GM21360 (cell line): ENCODE measurements at regions not wholly inside any gene's neighbourhood (a gene's known extent, or its start where the extent isn't known, plus 50 kb on each side); places are given as distances from the start of the nearest gene placed in this dataset.

Source experiments
- ATAC-seq: cut with Tn5 transposase; IDR thresholded peaks from one replicate; pipeline ENCODE4 v1.9.1; 2021; ENCODE audit warnings: mild to moderate bottlenecking, moderate library complexity; ENCODE audit not compliant: unreplicated experiment

DNA sequence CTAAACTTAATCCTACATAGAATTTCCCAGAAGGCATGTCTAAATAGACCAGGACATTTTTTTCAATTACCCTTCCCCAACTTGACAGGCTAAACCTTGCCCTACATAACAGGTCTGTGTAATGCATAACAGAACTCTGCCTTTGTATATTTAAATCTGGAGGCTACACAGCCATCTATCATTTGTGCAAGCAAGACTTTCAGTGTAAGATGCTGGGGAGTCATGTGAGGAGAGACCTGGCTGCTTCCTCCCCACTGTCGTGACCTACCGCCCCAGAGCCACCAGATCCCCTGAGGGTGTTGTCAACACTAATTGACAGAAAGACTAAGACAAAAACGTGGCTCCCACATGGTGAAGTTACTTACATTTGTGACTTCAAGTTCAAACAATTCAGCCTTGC is 342.2 kb downstream of the PPARGC1A start:
- no peak for ATAC-seq

DNA sequence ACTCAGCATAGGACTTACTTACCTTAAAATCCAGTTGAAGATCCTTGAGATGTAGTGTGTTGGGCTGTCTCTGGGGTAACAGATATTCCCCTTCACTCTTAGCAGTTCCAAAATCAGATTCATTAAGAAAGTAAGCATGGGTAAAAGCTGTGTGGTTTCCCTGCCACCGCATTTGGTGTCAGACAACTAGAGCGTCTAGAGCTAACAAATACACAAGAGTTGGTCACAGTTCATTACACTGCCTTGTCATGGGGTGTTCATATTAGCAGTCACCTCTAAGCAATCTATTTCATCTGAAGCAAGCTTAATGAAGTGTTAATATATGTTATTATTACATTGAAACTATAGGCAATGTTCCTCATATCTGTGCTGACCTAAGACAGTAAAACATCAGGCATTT is 342.8 kb downstream of the PPARGC1A start:
- ATAC-seq = no peak

DNA sequence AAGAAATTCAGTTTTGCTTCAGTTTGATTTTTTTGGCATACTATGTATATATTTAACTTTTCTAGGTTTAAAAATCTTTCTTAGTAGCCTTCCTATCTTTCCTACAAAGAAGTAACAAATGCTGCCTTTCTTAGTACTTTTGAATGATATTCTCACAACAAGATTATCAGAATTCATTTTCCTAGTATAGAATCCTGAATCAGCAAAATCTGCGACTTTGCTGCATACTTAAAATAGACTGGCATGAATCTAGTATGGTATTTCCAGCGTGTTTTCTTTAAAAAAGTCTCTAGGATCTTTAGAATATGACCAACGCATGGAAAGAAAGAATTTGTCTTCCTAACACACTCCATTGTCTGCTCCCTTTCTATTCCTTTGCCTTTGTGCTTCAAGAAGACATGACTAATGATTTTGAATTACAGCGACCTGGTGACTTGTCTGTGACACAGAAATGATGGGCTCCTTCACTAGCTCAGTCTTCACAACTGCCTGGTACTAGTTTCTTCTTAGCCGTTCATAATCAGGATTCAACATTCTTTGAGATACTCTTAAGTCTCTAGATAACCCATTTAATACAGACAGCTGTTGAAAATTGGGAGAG is 349.8 kb downstream of the PPARGC1A start:
- ATAC-seq = no peak

DNA sequence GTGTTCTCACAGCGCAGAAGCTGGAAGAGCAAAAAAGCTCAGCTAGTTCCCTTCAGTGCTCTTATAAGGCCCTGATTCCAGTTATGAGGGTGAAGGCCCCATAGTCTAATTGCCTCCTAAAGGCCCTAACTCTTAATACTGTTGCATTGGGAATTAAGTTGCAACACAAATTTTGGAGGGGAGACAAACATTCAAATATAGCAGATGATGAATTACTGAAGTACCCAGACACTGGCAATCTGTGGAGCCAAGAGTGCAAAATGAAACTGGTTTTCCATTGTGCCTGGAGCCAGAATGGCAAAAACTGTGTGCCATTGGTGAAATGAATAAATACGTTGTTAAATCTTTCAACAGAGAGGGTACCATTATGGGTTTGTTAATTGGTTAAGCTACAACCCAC is 356.0 kb downstream of the PPARGC1A start:
- no peak for ATAC-seq

DNA sequence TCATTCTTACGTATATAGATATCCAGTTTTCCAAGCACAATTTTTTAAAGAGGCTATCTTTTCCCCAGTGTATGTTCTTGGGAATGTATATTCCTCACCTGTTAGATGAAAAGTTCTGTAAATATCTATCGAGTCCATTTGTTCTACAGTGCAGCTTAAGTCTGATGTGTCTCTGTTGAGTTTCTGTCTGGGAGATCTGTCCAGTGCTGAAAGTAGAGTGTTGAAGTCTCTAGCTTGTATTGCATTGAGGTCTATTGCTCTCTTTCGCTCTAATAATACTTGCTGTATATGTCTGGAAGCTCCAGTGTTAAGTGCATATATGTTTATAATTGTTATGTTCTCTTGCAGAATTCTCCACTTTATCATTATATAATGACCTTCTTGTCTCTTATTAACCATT is 373.1 kb downstream of the PPARGC1A start:
- no peak for ATAC-seq

DNA sequence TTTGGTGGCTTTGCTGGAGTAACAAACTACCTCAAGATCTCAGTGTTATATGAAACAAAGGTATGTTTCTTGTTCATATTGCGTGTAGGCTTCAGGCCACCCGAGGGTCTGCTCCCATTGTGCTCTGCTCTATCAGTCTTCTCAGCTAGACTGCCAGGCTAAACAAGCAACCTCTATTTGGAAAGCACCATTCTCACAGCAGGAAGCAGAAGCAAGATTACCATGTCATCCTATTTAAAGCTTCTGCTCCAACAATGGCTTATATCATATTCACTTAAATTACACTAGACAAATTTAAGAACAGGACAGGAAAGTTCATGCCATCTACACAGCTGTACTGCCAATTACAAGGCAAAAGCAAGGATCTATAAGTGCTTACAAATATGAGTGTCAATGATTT is 385.8 kb downstream of the PPARGC1A start:
- no peak for ATAC-seq

DNA sequence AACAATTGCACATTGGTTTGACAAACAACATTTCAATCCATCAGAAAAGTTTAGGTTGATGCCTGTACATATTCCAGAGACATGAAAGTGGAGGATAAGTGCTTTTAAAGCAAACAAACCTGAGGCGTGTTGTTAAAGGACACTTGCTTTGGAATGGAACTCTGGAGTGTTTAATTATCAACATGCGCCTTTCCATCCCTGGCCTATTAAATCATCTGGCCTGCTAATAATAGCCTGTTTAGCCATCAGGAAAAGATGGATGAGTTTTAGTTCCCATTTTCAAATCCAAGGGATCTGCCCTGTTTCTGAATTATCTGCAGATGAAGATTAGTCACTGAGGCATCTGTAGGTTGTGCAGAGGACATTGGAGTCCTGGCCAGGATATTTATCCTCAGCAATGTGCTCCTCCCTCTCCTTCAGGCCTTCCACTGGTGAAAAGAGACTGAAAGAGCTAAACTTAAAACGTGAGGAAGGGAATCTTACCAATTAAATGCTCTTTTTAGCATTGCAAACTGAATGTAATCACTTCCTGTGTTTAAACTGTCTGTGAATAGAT is 388.9 kb downstream of the PPARGC1A start:
- no peak for ATAC-seq

DNA sequence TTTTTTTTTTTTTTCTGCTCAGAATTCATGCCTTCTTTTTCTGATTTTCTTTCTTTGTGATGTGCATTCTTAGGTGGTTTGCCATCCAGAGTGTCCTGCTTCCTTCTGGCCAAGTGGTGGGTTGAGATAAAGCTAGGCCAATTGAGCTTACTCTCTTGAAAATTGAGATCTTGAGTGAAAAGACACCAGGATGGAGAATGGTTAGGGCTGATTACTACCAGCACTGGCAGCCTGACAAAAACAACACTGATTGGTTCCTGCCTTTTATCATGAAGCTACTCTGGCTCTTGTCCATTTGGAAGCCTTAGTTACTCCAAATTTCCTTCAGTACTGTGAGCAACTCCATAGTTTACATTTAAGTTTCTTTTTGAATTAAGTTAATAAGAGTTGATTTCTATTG is 404.0 kb downstream of the PPARGC1A start:
- ATAC-seq = no peak

DNA sequence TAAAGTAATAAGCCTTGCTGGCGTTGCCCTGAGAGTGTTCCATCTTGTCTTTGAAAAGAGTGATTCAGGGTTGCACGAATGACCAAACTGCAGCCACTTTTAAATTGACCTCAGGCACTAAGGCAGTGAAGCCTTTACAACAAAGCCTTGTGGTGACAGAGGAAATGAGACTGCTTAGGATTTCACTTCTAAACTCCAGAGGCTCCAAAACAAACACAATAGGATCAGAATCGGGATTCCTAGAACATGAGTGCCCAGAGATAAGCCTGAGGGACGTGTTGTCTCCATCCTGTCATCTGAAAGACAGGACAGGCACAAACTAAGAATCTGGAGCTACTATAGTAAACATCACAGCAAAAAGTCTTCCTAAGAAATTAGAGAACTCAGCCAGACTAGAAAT is 405.2 kb downstream of the PPARGC1A start:
- no peak for ATAC-seq

DNA sequence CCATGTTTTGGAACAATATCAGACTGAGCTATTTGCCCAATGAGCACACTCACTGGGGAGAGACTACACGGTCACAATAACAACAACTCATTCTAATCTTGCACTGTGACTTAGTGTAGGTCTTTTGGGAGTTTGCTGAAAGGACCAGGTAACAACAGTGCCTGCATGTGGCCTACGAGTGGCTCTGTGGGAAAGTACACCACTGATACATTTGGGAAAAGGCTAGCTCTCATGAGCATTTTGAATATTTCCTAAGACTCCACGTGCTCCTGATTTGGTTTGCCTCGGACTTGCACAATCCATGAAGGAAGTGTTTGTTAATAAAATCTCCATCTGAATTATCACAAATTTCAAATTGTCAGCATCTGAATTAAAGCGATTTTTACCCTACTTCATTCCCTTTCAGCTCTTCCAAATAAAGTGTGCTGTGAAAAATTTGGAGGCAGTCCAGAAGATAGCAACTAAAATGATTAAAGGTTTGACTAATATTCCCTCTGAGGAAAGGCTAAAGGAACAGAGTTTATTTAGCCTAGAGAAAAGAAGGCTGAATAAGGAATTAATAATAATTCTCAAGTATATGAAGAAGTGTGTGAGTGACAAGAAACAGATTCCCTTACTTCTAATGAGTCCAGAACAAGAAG is 406.4 kb downstream of the PPARGC1A start:
- no peak for ATAC-seq

DNA sequence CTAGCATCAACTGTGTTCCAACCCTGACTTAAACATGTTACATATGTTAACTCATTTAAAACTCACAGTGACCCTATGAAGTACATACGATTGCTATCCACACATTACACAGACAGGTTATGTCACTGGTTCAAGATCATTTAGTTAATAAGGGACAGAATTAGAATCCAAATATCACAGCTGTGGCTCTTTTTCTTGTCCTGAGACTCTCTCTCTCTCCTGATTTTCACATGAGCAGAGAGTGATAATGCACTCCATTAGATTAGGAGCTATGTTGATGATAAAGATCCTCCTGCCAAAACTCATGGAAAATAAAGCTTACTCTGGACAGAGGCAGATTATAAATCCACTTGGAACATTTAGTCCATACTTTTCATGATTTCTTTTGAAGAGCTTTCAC is 408.3 kb downstream of the PPARGC1A start:
- no peak for ATAC-seq

DNA sequence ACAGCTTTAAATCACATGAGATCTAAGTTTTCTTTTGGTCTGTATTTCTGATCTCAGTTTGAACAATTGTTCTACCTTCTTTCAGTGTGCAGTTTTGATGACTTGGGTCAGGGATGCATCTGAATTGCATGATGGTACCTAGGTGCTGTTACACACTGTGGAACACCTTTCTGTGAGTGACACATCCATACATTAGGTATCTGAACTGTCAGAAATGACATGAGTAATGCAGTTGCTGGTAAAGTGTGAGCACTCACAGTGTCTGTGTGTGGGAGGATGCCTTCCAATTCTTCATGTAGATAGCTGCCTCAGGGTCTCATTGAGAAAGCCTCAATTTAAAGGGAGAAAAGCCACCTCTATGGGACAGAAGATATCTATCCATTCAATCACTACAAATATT is 411.9 kb downstream of the PPARGC1A start:
- ATAC-seq = no peak

DNA sequence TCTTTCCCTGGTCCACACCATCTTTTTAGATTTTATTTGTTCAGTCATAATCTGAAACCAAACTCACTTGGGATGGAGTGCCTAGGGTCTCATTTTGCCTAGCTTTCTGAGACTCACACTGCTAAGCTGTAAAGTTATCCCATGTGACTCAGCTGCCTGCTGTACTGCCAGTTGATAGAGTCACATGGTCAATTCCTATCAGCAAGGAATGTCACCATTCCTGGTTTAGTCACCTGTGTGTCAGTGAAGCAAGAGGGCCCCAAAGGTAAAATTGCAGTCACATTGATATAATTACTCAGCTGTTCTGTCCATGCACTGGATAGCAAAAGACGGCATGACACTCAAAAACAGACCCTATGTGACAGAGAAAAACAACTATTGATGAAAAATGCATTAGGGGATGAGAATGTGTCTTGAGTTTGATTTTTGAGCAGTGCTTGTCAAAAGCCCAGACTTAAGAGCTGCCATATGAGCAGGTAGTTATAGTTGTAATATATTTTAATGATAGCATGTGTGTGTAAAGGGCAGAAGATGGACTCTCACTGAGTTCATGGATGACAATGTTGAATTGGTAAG is 413.2 kb downstream of the PPARGC1A start:
- ATAC-seq = no peak

DNA sequence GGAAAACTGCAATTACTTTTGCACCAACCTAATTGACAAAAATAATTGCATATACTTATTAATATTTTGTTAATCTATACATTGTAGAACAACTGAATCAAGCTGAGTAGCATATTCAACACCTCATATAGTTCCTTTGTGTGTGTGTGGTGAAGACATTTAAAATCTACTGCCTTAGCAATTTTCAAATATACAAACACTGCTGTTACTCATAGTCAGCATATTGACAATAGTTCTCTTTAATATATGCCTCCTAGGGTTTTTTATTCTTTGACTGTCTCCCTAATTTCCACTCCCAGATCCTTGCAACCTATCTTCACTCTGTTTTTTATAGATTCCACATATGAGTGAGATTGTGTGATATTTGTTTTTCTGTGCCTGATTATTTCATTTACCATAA is 426.8 kb downstream of the PPARGC1A start:
- no peak for ATAC-seq

DNA sequence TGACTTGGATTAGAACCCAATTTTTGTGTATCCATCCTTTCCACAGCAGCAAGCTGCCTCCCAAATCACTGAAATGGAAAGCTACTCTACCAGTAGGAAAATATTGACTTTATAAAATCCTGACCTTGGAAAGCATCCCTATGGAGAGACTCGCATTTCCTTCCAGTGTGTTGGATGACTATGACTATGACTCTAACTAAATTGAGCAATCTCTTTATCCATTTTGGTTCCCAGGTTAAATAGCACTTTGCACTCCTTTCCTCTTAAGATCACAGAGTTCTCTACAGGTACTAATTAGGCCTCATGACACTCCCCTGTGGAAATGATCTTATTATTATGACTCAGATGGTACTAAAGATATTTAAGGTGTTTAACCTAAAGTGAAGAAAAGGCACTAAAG is 431.8 kb downstream of the PPARGC1A start:
- ATAC-seq = no peak

DNA sequence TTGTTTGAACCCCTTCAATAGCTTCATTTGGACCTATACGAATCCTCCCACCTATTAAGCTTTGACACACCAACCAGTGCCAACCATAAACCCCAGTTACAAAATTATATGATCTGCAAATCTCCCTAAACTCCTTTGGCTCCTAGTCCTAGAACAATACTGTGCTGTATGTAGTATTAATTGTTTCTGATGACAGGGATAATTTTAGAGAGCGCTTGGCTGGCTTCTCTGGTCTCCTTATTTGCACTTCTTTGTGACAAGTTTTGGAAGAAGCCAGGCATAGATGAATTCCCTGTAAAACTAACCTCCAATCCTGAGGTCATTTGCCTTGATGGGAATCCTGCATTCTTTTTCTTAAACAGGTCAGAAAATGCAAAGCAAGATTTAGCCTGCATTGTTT is 433.0 kb downstream of the PPARGC1A start:
- ATAC-seq = no peak

DNA sequence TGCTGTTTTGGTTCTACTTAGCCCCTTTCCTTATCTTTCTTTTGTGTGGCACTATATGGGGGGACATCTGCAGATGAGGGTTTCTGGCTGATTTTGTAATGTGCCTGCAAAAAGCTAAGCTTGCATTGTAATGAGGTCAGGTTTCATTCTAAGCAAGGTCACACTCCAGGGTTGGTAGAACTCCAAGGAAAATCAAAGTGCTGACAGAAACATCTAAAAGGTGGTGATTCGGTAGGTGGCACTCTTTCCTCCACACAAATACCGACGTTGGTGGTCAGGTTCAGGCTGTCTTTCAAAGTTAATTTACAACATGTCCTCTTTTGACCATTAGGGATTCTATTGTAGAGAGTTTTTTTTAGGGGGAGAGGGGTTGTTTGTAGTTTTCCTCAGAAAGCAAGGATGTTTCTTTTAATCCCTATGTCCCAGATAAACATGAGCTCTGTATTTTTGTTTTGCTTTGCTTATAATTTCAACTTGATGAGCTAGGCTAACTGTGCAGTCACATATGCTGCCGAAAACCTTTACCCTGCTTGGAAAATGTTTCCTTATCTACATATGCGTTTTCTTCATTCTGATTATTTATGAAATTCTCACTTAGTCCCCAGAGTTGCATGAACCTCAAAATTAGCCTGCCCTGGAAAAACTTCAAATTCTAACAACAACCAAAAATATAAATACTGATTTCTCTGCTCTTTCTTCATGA is 434.2 kb downstream of the PPARGC1A start:
- ATAC-seq = no peak

DNA sequence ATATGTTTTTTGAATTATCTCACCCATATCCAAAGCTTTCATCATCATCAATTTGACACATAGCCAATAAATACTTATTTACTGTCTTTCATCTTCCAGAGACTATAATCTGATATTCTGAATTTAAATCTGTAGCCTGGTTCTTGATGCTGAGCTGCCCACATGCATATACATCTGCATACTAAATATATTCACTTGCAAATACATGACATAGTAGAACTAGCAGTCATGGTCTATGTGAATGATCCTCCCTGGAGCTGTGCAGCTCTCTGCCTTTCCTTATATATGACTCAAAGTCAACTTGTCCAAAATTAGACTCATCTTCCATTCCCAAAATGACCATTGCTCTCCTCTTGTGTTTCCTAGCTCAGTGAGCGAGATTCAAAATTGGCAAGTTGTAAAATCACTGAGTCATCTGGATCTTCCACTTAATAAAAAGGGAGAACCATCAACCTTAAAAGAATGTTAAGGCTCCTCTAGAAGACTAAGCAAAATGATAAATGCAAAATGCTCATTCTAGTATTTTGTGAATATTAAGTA is 448.2 kb downstream of the PPARGC1A start:
- ATAC-seq = no peak

DNA sequence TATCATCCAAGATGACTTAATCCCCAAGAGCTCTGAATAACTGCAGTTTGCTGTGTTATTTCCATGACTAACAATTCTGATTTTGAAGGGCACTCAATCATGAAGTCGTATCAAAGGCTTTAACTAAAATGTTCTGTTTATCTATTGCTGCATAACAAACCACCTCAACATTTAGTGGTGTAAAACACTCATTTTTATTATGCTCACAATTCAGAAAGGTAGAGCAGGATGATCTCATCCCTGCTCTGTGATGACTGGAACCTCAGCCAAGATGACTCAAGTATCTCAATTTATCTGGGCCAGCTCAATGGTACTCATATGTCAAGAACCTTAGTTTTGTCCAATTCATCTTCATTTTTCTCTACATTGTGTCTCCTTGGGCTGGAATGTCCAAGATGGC is 451.1 kb downstream of the PPARGC1A start:
- no peak for ATAC-seq

DNA sequence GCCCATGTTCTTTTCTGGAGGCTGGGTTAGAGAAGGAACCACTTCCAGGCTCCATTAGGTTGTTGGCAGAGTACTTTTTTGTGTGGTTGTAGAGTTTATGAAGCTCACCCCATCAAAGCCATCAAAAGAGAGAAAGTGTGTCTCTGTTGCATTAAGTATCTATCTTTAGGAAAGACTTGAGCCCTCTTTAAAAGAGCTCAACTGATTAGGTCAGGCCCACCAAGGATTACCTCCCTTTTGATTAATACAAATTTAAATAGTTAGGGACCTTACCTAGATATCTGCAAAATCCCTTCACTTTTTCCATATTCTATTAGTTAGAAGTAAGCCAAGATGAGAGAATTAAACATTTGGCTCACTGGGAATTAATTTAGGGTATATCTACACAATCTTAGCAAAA is 460.4 kb downstream of the PPARGC1A start:
- ATAC-seq = no peak

DNA sequence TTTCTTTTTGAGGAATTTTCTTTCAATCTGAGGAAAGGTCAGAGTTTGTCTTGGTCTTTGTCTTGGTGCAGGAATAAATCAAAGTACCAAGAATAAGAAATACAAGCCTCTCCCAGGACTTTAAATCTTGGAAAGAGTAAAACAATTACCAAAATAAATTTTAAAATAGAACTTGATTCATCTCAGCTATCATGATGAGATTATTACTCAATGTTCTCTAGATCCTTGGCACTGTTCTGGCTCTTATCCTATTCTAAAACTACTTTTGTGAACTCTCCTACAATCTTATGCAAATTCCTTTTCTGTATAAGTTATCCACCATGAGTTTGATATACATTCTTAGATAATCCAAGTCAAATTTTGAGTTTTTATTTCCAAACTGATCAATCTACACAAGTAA is 464.3 kb downstream of the PPARGC1A start:
- ATAC-seq = no peak

DNA sequence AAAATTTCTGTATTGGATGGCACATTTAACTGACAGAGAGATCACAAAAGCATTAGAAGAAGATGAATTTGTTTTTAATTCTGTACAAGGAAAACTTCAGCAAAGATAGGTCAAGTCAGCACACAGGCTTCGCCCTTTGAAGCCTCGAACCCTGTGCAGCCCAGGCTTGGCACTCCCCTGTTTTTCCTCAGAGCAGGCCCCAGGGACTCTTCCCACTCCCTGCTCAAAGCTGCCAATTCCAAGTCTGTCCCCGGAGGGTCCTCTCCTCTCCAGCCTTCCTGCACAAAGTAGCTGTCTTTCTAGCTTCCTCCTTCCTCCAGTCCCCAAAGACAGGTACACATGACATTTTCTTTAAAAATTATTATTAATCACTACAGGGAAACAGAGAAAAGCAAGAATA is 466.3 kb downstream of the PPARGC1A start:
- no peak for ATAC-seq
